ENCODE measurements at regions not wholly inside any gene's neighbourhood (a gene's known extent, or its start where the extent isn't known, plus 50 kb on each side); places are given as distances from the start of the nearest gene placed in this dataset.

- Histone ChIP-seq H3K36me3 (ENCODE audit: control insufficient read depth, insufficient read depth, low read length) (no peaks in the 10 kb centered on the region), H3K27ac (ENCODE audit: insufficient read depth, low read length) (no peak overlapping the region), H4K5ac (ENCODE audit: low read depth, low read length) (no peak overlapping the region), H2BK20ac (ENCODE audit: low read depth, low read length) (no peak overlapping the region), H3K4me1 (ENCODE audit: control insufficient read depth, insufficient read depth, low read length) (peaks cover 5% of the 10 kb centered on the region), H3K4ac (ENCODE audit: low read depth, low read length) (no peak overlapping the region), H2AK5ac (ENCODE audit: low read depth, low read length) (no peak overlapping the region), H3K9ac (ENCODE audit: low read depth, low read length) (no peak overlapping the region), H3K23ac (ENCODE audit: low read depth, low read length) (no peak overlapping the region), H2BK120ac (ENCODE audit: low read depth, low read length) (no peak overlapping the region), H3K14ac (replicated peaks; ENCODE audit: low read depth, low read length) (no peak overlapping the region), H4K20me1 (ENCODE audit: insufficient read depth, low read length) (no peaks in the 10 kb centered on the region), H2BK15ac (ENCODE audit: low read depth, low read length) (no peak overlapping the region), H3K18ac (ENCODE audit: low read depth, low read length) (no peak overlapping the region), H3K4me2 (ENCODE audit: low read depth, low read length) (no peak overlapping the region), H4K91ac (ENCODE audit: insufficient read depth, low read depth, low read length) (no peak overlapping the region), H3K4me3 (ENCODE audit: insufficient read depth, low read depth, low read length) (no peak overlapping the region), H3K9me1 (ENCODE audit: insufficient read depth, low read length) (peaks cover 10% of the 10 kb centered on the region), H2AK9ac (replicated peaks; ENCODE audit: low read depth, low read length, poor library complexity) (no peak overlapping the region), H4K8ac (ENCODE audit: low read depth in 2 of 2, low read length in 2 of 2) (no peak overlapping the region), H3K9me3 (ENCODE audit: control insufficient read depth, insufficient read depth, low read length) (peaks cover 8% of the 10 kb centered on the region; the same call in 1 of the 2 replicates), H3K56ac (ENCODE audit: extremely low read depth, insufficient read depth, low read length) (no peak overlapping the region), H3K79me1 (ENCODE audit: low read depth in 1 of 2, low read length in 2 of 2) (no peaks in the 10 kb centered on the region), H2AFZ (replicated peaks; ENCODE audit: low read length, poor library complexity) (no peak overlapping the region), H2BK5ac (ENCODE audit: low read depth, low read length, poor library complexity, severe bottlenecking) (no peak overlapping the region), H3K27me3 (ENCODE audit: control insufficient read depth, insufficient read depth, low read length) (no peaks in the 10 kb centered on the region)
- intact Hi-C loops (cut with micrococcal nuclease) = no loop called here
- BruUV-seq (replicated peaks) = no TSS peak
- DNase-seq = no peak
- CTCF ChIA-PET = interaction anchor here (0.6 kb wide), 1 partner anchor 55 kb away, joined by 3 read pairs; no protein-coding TSS in a partner anchor
- dilution Hi-C loops (cut with HindIII; ENCODE audit: low sequenced_read_pairs, unreplicated experiment) = no loop called here
- TF ChIP-seq MAFK (IDR thresholded peaks at IDR 0.05; ENCODE audit: low read depth, low read length) (no peak), POLR2A (IDR thresholded peaks at IDR 0.05; ENCODE audit: low read depth, low read length) (no peak), RFX5 (IDR thresholded peaks at IDR 0.05; ENCODE audit: low read depth, low read length) (no peak), CHD1 (IDR thresholded peaks at IDR 0.05; ENCODE audit: low read depth, low read length) (no peak), SMC3 (IDR thresholded peaks at IDR 0.05; ENCODE audit: low read depth, low read length) (no peak), RAD21 (IDR thresholded peaks at IDR 0.05; ENCODE audit: low read length) (no peak), USF2 (IDR thresholded peaks at IDR 0.05; ENCODE audit: low read depth, low read length) (no peak), RCOR1 (IDR thresholded peaks at IDR 0.05; ENCODE audit: insufficient replicate concordance, low read length) (no peak), BHLHE40 (IDR thresholded peaks at IDR 0.05; ENCODE audit: low read depth, low read length) (no peak), CTCF (conservative IDR thresholded peaks at IDR 0.05; ENCODE audit: low read depth, low read length) (no peak), MXI1 (IDR thresholded peaks at IDR 0.05; ENCODE audit: borderline replicate concordance, low read depth, low read length) (no peak), ELK1 (IDR thresholded peaks at IDR 0.05; ENCODE audit: borderline replicate concordance, low read depth, low read length) (no peak), MAZ (IDR thresholded peaks at IDR 0.05; ENCODE audit: borderline replicate concordance, low read depth, low read length) (no peak), CEBPB (IDR thresholded peaks at IDR 0.05; ENCODE audit: low read depth, low read length) (no peak), FOS (IDR thresholded peaks at IDR 0.05; ENCODE audit: low read depth, low read length) (no peak), NFE2L2 (IDR thresholded peaks at IDR 0.05; ENCODE audit: low read depth, low read length) (no peak)
- WGBS, 2 experiments (ENCODE audit: extremely low coverage in 2 of 2, insufficient read length in 1 of 2) = 100% methylated on average over 1 of the region's 3 CpGs; no CpG with 5 or more reads in 1 of the 2 experiments
- in situ Hi-C loops (cut with MboI; ENCODE audit: low sequenced_read_pairs) = loop anchor here (25.0 kb wide), 1 partner anchor 898 kb away; no protein-coding TSS in a partner anchor
- no peak for ATAC-seq (ENCODE audit: low read depth)
- POLR2A ChIA-PET (ENCODE audit: unreplicated experiment) = interaction anchor here (0.6 kb wide), 1 partner anchor 64 kb away, joined by 11 read pairs; no protein-coding TSS in a partner anchor
These were observed 71.8 kb downstream of the IER5 start for GRCh38 chr1:181160322-181160721.

Measured in IMR-90 (cell line).